Stomach (tissue), 4 donors: ENCODE measurements at regions not wholly inside any gene's neighbourhood (a gene's known extent, or its start where the extent isn't known, plus 50 kb on each side); places are given as distances from the start of the nearest gene placed in this dataset.

Experiments
- CTCF ChIP-seq, 7 experiments: fragments of 450-650 bp in 4 of 7; fragments of 200-600 bp in 3 of 7; sonication (generic) in 3 of 7; IDR thresholded peaks; one replicate each; pipeline ENCODE4 v1.5.1; 2016 to 2019; ENCODE audit warnings: antibody characterized with exemption in 7 of 7, control low read depth in 2 of 7, mild to moderate bottlenecking in 1 of 7
- POLR2AphosphoS5 ChIP-seq, 3 donors: sonication (generic); formaldehyde crosslinking; IDR thresholded peaks; one replicate each; pipeline ENCODE4 v1.6.1; 2016; ENCODE audit warnings: antibody characterized with exemption in 3 of 3

DNA sequence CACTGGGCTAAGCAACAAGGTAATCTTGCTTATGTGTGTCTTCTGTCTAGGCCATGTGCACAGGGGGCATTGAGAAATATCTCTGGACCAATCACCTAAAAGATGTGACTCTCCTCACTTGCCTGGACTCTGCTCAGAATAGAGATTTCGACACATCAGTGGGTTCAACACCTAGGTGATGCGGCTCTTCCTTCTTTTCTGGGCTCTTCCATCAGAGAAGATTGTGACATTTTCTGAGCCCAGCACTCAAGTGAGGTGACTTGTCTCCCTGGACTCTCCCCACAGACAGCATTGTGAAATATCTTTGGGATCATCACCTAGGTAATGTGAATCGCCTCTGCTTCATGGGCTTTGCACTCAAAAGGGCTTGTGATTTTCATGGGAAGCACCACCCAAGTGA lies 1904.1 kb downstream of the TP53TG3F start:
- TF ChIP-seq CTCF (IDR thresholded peaks at IDR 0.05): no peak
- TF ChIP-seq POLR2AphosphoS5 (IDR thresholded peaks at IDR 0.05): no peak
